SU-DHL-6 (cell line): ENCODE measurements at regions not wholly inside any gene's neighbourhood (a gene's known extent, or its start where the extent isn't known, plus 50 kb on each side); places are given as distances from the start of the nearest gene placed in this dataset.

ENCODE experiments used
- H2AFZ ChIP-seq: fragments of 200-600 bp; sonication (generic); 2 replicates; pipeline ENCODE4 v1.6.1; 2014; ENCODE audit warnings: low read depth, mild to moderate bottlenecking, moderate library complexity, mixed read lengths, antibody characterized with exemption, low read length; ENCODE audit not compliant: severe bottlenecking
- H3F3A ChIP-seq: fragments of 200-600 bp; shearing (Covaris generic); 2 replicates; pipeline ENCODE4 v1.6.0; 2016; ENCODE audit warnings: antibody characterized with exemption, mild to moderate bottlenecking; ENCODE audit not compliant: insufficient read depth
- H3K27ac ChIP-seq: fragments of 200-600 bp; sonication (generic); 2 replicates; pipeline ENCODE4 v1.5.1; 2016; ENCODE audit warnings: low read depth, mild to moderate bottlenecking, low read length, moderate library complexity, mixed read lengths
- H3K27me3 ChIP-seq: fragments of 200-600 bp; sonication (generic), shearing (Covaris generic); 2 replicates; pipeline ENCODE4 v1.6.0; 2014; ENCODE audit warnings: mild to moderate bottlenecking, low read length
- H3K36me3 ChIP-seq: fragments of 200-600 bp; sonication (generic); 2 replicates; pipeline ENCODE4 v1.6.1; 2014; ENCODE audit warnings: mild to moderate bottlenecking, low read length, mixed read lengths
- H3K4me2 ChIP-seq: fragments of 300-600, 200-600 bp; shearing (Covaris generic), sonication (generic); 2 replicates; pipeline ENCODE4 v1.6.0; 2014; ENCODE audit warnings: low read length, low read depth, mild to moderate bottlenecking; ENCODE audit not compliant: poor library complexity, severe bottlenecking
- H3K4me3 ChIP-seq: fragments of 200-600 bp; sonication (generic); 2 replicates; pipeline ENCODE4 v1.5.1; 2014; ENCODE audit warnings: antibody characterized with exemption, low read length, mild to moderate bottlenecking, mixed read lengths; ENCODE audit not compliant: insufficient read depth, poor library complexity, severe bottlenecking
- H3K79me2 ChIP-seq: fragments of 200-600 bp; sonication (generic); 2 replicates; pipeline ENCODE4 v1.6.1; 2014; ENCODE audit warnings: mild to moderate bottlenecking, low read length, moderate library complexity; ENCODE audit not compliant: insufficient read depth
- H3K9ac ChIP-seq: fragments of 200-600 bp; sonication (generic); 2 replicates; pipeline ENCODE4 v1.7.0; 2014; ENCODE audit warnings: mild to moderate bottlenecking, low read length
- H3K9me2 ChIP-seq: fragments of 200-600 bp; sonication (generic); replicated peaks from 2 replicates; pipeline ENCODE4 v1.6.1; 2014; ENCODE audit warnings: low read length; ENCODE audit not compliant: insufficient read depth
- H3K9me3 ChIP-seq: fragments of 200-600 bp; sonication (generic); 2 replicates; pipeline ENCODE4 v1.6.1; 2014; ENCODE audit warnings: low read length, mixed read lengths; ENCODE audit not compliant: insufficient read depth
- H4K20me1 ChIP-seq: fragments of 200-600 bp; sonication (generic); 2 replicates; pipeline ENCODE4 v1.6.1; 2014; ENCODE audit warnings: low read depth, mild to moderate bottlenecking, antibody characterized with exemption, low read length, moderate library complexity, mixed read lengths
- EZH2phosphoT487 ChIP-seq: fragments of 200-600 bp; sonication (generic), shearing (Covaris generic); conservative IDR thresholded peaks from 2 replicates; pipeline ENCODE4 v1.6.1; 2018; ENCODE audit warnings: mild to moderate bottlenecking, antibody characterized with exemption, low read length, moderate library complexity, mixed read lengths
- TF ChIP-seq, protein P1 (sequence below): fragments of 200-600 bp; sonication (generic); IDR thresholded peaks from one replicate; pipeline ENCODE4 v1.5.1; 2017; ENCODE audit warnings: antibody characterized with exemption, mild to moderate bottlenecking, low read length, moderate library complexity; ENCODE audit not compliant: insufficient read depth, poor library complexity, severe bottlenecking

GRCh38 chr14:82134411-82134810 lies 600.8 kb upstream of the SEL1L start:
- no peak overlapping the region for H3K4me2 ChIP-seq
- H3F3A ChIP-seq: no peaks in the 10 kb centered on the region
- H3K36me3 ChIP-seq: no peaks in the 10 kb centered on the region
- H3K4me3 ChIP-seq: no peak overlapping the region
- H4K20me1 ChIP-seq: no peaks in the 10 kb centered on the region
- no peaks in the 10 kb centered on the region for H3K9me3 ChIP-seq
- no peak overlapping the region for H2AFZ ChIP-seq
- H3K27ac ChIP-seq: no peak overlapping the region
- H3K27me3 ChIP-seq: no peaks in the 10 kb centered on the region
- no peak for TF ChIP-seq EZH2phosphoT487
- TF ChIP-seq, protein P1, sequence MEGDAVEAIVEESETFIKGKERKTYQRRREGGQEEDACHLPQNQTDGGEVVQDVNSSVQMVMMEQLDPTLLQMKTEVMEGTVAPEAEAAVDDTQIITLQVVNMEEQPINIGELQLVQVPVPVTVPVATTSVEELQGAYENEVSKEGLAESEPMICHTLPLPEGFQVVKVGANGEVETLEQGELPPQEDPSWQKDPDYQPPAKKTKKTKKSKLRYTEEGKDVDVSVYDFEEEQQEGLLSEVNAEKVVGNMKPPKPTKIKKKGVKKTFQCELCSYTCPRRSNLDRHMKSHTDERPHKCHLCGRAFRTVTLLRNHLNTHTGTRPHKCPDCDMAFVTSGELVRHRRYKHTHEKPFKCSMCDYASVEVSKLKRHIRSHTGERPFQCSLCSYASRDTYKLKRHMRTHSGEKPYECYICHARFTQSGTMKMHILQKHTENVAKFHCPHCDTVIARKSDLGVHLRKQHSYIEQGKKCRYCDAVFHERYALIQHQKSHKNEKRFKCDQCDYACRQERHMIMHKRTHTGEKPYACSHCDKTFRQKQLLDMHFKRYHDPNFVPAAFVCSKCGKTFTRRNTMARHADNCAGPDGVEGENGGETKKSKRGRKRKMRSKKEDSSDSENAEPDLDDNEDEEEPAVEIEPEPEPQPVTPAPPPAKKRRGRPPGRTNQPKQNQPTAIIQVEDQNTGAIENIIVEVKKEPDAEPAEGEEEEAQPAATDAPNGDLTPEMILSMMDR: no peak
- H3K79me2 ChIP-seq: no peaks in the 10 kb centered on the region
- no peak overlapping the region for H3K9ac ChIP-seq
- no peaks in the 10 kb centered on the region for H3K9me2 ChIP-seq

- Histone ChIP-seq H3K9ac (no peak overlapping the region), H4K20me1 (no peaks in the 10 kb centered on the region), H3K4me2 (no peak overlapping the region), H3F3A (no peaks in the 10 kb centered on the region), H3K79me2 (no peaks in the 10 kb centered on the region), H2AFZ (no peak overlapping the region), H3K4me3 (no peak overlapping the region), H3K27ac (no peak overlapping the region), H3K9me3 (no peaks in the 10 kb centered on the region), H3K27me3 (no peaks in the 10 kb centered on the region), H3K36me3 (no peaks in the 10 kb centered on the region), H3K9me2 (no peaks in the 10 kb centered on the region)
- TF ChIP-seq EZH2phosphoT487: no peak
- TF ChIP-seq, protein P1: no peak
Observed at GRCh38 chr14:82138431-82138830, 604.8 kb upstream of the SEL1L start.

DNA sequence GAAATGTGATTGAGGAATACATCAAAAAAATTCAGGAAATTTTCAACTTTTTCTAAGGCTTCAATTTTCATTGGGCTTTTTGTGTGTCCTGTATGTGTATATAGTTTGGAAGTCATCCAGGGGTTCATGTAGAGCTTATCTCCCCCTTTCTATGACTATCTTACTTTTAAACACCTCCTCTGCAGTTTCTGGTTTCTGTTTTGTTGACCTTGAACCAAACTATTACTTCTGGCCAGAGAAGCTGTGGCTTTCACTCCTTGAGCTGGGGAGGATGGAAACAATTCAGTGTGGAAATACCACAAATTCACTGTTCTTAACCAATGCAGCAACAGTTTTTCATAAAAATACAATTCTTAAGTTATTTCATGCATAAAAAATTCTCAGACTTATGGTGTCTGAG lies 613.2 kb upstream of the SEL1L start:
- Histone ChIP-seq H3K9me2 (no peaks in the 10 kb centered on the region), H4K20me1 (no peaks in the 10 kb centered on the region), H3K9ac (no peak overlapping the region), H3K4me2 (no peak overlapping the region), H3K36me3 (no peaks in the 10 kb centered on the region), H3K79me2 (no peaks in the 10 kb centered on the region), H3K27me3 (no peaks in the 10 kb centered on the region), H3K4me3 (no peak overlapping the region), H2AFZ (no peak overlapping the region), H3K27ac (no peak overlapping the region), H3K9me3 (no peaks in the 10 kb centered on the region), H3F3A (no peaks in the 10 kb centered on the region)
- TF ChIP-seq, protein P1: no peak
- TF ChIP-seq EZH2phosphoT487: no peak
